H9 (cell line): ENCODE measurements at regions not wholly inside any gene's neighbourhood (a gene's known extent, or its start where the extent isn't known, plus 50 kb on each side); places are given as distances from the start of the nearest gene placed in this dataset.
"Not testable (repeated sequence)": the region's sequence is repeated elsewhere in the genome, so short reads cannot be mapped to it uniquely, and the experiment has no call there.

Experiments used
- DNase-seq: peaks from one replicate; pipeline ENCODE4 v3.0.0-alpha.2; 2017
- H2AFZ ChIP-seq: one replicate; pipeline ENCODE4 v1.6.1; 2013; ENCODE audit warnings: mild to moderate bottlenecking, low read length, control low read depth, moderate library complexity
- H2AK5ac ChIP-seq: 2 replicates; pipeline ENCODE4 v1.6.1; 2013; ENCODE audit warnings: low read length, control low read depth, mixed read lengths; ENCODE audit not compliant: insufficient read length
- H2BK120ac ChIP-seq: one replicate; pipeline ENCODE4 v1.6.1; 2013; ENCODE audit warnings: low read depth, mild to moderate bottlenecking, low read length, control low read depth, inconsistent platforms; ENCODE audit not compliant: poor library complexity, severe bottlenecking
- H2BK12ac ChIP-seq: 2 replicates; pipeline ENCODE4 v1.6.1; 2013; ENCODE audit warnings: low read length, control low read depth, mixed read lengths, low read depth; ENCODE audit not compliant: insufficient read length
- H2BK15ac ChIP-seq: 2 replicates; pipeline ENCODE4 v1.6.1; 2013; ENCODE audit warnings: low read depth, low read length, control low read depth
- H2BK20ac ChIP-seq: one replicate; pipeline ENCODE4 v1.6.1; 2013; ENCODE audit warnings: low read depth, mild to moderate bottlenecking, low read length, control low read depth, inconsistent platforms; ENCODE audit not compliant: poor library complexity, severe bottlenecking
- H2BK5ac ChIP-seq: 2 replicates; pipeline ENCODE4 v1.6.1; 2013; ENCODE audit warnings: low read length, control low read depth, mixed read lengths; ENCODE audit not compliant: insufficient read length
- H3K14ac ChIP-seq: 2 replicates; pipeline ENCODE4 v1.6.1; 2013; ENCODE audit warnings: low read length, control low read depth; ENCODE audit not compliant: insufficient read depth
- H3K18ac ChIP-seq: 2 replicates; pipeline ENCODE4 v1.6.1; 2013; ENCODE audit warnings: low read depth, mild to moderate bottlenecking, mixed read lengths, low read length, control low read depth; ENCODE audit not compliant: insufficient read length
- H3K23ac ChIP-seq: 2 replicates; pipeline ENCODE4 v1.6.1; 2013; ENCODE audit warnings: low read length, control low read depth, mixed read lengths, low read depth; ENCODE audit not compliant: insufficient read length
- H3K23me2 ChIP-seq: 2 replicates; pipeline ENCODE4 v1.6.1; 2013; ENCODE audit warnings: low read depth, mild to moderate bottlenecking, mixed read lengths, low read length, control low read depth; ENCODE audit not compliant: insufficient read length, poor library complexity, severe bottlenecking
- H3K27ac ChIP-seq: 2 replicates; pipeline ENCODE4 v1.5.1; 2013; ENCODE audit warnings: low read length, control low read depth, mixed read lengths, low read depth; ENCODE audit not compliant: insufficient read length
- H3K27me3 ChIP-seq: 2 replicates; pipeline ENCODE4 v1.6.1; 2013; ENCODE audit warnings: low read length, control low read depth, inconsistent platforms; ENCODE audit not compliant: insufficient read depth
- H3K4ac ChIP-seq: 2 replicates; pipeline ENCODE4 v1.6.1; 2013; ENCODE audit warnings: low read depth, mild to moderate bottlenecking, control low read depth, inconsistent platforms, low read length, moderate library complexity
- H3K4me1 ChIP-seq: 2 replicates; pipeline ENCODE4 v1.6.1; 2013; ENCODE audit warnings: low read length, control low read depth, inconsistent platforms; ENCODE audit not compliant: insufficient read depth
- H3K4me2 ChIP-seq: 2 replicates; pipeline ENCODE4 v1.6.1; 2013; ENCODE audit warnings: low read length, control low read depth, mixed read lengths; ENCODE audit not compliant: insufficient read length, insufficient read depth
- H3K56ac ChIP-seq: 2 replicates; pipeline ENCODE4 v1.6.1; 2013; ENCODE audit warnings: low read depth, mild to moderate bottlenecking, mixed read lengths, low read length, control low read depth; ENCODE audit not compliant: insufficient read length
- H3K79me1 ChIP-seq: 2 replicates; pipeline ENCODE4 v1.6.1; 2013; ENCODE audit warnings: low read depth, mild to moderate bottlenecking, moderate library complexity, low read length, control low read depth, inconsistent platforms; ENCODE audit not compliant: insufficient read depth, poor library complexity, severe bottlenecking
- H3K79me2 ChIP-seq: 2 replicates; pipeline ENCODE4 v1.6.1; 2013; ENCODE audit warnings: low read length, control low read depth, inconsistent platforms; ENCODE audit not compliant: insufficient read depth
- H3K9ac ChIP-seq: 2 replicates; pipeline ENCODE4 v1.6.1; 2013; ENCODE audit warnings: low read length, control low read depth, mixed read lengths; ENCODE audit not compliant: insufficient read length; ENCODE audit errors: extremely low read depth
- H3K9me3 ChIP-seq: one replicate; pipeline ENCODE4 v1.6.1; 2013; ENCODE audit warnings: low read depth, low read length, inconsistent platforms; ENCODE audit not compliant: control insufficient read depth
- H3T11ph ChIP-seq: one replicate; pipeline ENCODE4 v1.6.1; 2013; ENCODE audit warnings: mild to moderate bottlenecking, low read length, control low read depth, inconsistent platforms
- H4K20me1 ChIP-seq: one replicate; pipeline ENCODE4 v1.6.1; 2013; ENCODE audit not compliant: control insufficient read depth, insufficient read length, insufficient read depth
- H4K5ac ChIP-seq: 2 replicates; pipeline ENCODE4 v1.6.1; 2013; ENCODE audit warnings: low read depth, mild to moderate bottlenecking, mixed read lengths, low read length, control low read depth; ENCODE audit not compliant: insufficient read length
- H4K8ac ChIP-seq: replicated peaks from 2 replicates; pipeline ENCODE4 v1.6.1; 2013; ENCODE audit warnings: low read length, control low read depth, mixed read lengths, low read depth; ENCODE audit not compliant: insufficient read length
- H4K91ac ChIP-seq: 2 replicates; pipeline ENCODE4 v1.6.1; 2013; ENCODE audit warnings: low read depth, mild to moderate bottlenecking, moderate library complexity, mixed read lengths, low read length, control low read depth; ENCODE audit not compliant: insufficient read length
- H3K27ac Mint-ChIP-seq, 3 experiments: 2 replicates in 2 of 3; 3 replicates in 1 of 3; pipeline ENCODE4 v1.8.0; 2020 to 2021; ENCODE audit warnings: mixed read lengths in 3 of 3, mild to moderate bottlenecking in 1 of 3, moderate library complexity in 1 of 3
- H3K27me3 Mint-ChIP-seq: 2 replicates; pipeline ENCODE4 v1.8.0; 2021; ENCODE audit warnings: low read depth, mild to moderate bottlenecking, moderate library complexity, mixed read lengths
- H3K36me3 Mint-ChIP-seq, 3 experiments: 2 replicates in 2 of 3; 3 replicates in 1 of 3; pipeline ENCODE4 v1.8.0; 2020 to 2021; ENCODE audit warnings: low read depth in 3 of 3, mixed read lengths in 3 of 3; ENCODE audit not compliant: insufficient read depth in 1 of 3
- H3K4me1 Mint-ChIP-seq, 2 experiments: 2 replicates each; pipeline ENCODE4 v1.8.0; 2020; ENCODE audit warnings: mixed read lengths in 2 of 2
- H3K4me3 Mint-ChIP-seq, 2 experiments: 2 replicates in 1 of 2; 3 replicates in 1 of 2; pipeline ENCODE4 v1.8.0; 2020 to 2021; ENCODE audit warnings: mild to moderate bottlenecking in 2 of 2, mixed read lengths in 2 of 2, moderate library complexity in 1 of 2
- H3K9me3 Mint-ChIP-seq, 2 experiments: 2 replicates in 1 of 2; 3 replicates in 1 of 2; pipeline ENCODE4 v1.8.0; 2020; ENCODE audit warnings: mild to moderate bottlenecking in 2 of 2, mixed read lengths in 2 of 2, moderate library complexity in 1 of 2
- CTCF ChIP-seq: fragments of 200-600 bp; sonication (generic); conservative IDR thresholded peaks from 3 replicates; pipeline ENCODE4 v1.8.0; 2021; ENCODE audit warnings: antibody characterized with exemption, mild to moderate bottlenecking
- WGBS: extraction: QIAGEN DNeasy Blood & Tissue Kit; methylation state at CpG from one replicate; pipeline ENCODE4 v1.1.7; 2013; ENCODE audit warnings: missing lambda C conversion rate, low lambda C conversion rate, mixed read lengths; ENCODE audit not compliant: insufficient read length; ENCODE audit errors: extremely low coverage; 5-methylcytosine and 5-hydroxymethylcytosine counted together

GRCh38 chr1:83418558-83418957, 580.4 kb downstream of the TTLL7 start:
- H3K27ac ChIP-seq = no peak overlapping the region
- H4K20me1 ChIP-seq = no peaks in the 10 kb centered on the region
- no CpG with 5 or more reads among the region's 1 CpG for WGBS
- DNase-seq = no peak
- no peak overlapping the region for H2BK5ac ChIP-seq
- no peak overlapping the region for H2BK20ac ChIP-seq
- no peaks in the 10 kb centered on the region for H3K79me1 ChIP-seq
- no peak overlapping the region for H2BK15ac ChIP-seq
- no peak overlapping the region for H2AK5ac ChIP-seq
- H3K9ac ChIP-seq = no peak overlapping the region
- no peaks in the 10 kb centered on the region for H3K9me3 ChIP-seq
- Mint-ChIP-seq H3K36me3 (no peaks in the 10 kb centered on the region; a peak in 2 of 7 replicates), H3K4me3 (no peak overlapping the region), H3K4me1 (peaks cover 5 to 9% of the 10 kb centered on the region in 2 experiments), H3K27me3 (no peaks in the 10 kb centered on the region), H3K9me3 (no peaks in the 10 kb centered on the region), H3K27ac (no peak overlapping the region)
- H3K4me2 ChIP-seq = no peak overlapping the region
- no peak overlapping the region for H4K8ac ChIP-seq
- H2BK120ac ChIP-seq = no peak overlapping the region
- no peaks in the 10 kb centered on the region for H3K27me3 ChIP-seq
- H4K91ac ChIP-seq = no peak overlapping the region
- H4K5ac ChIP-seq = no peak overlapping the region
- H3K23me2 ChIP-seq = no peaks in the 10 kb centered on the region
- H3K14ac ChIP-seq = no peak overlapping the region
- H3K18ac ChIP-seq = no peak overlapping the region
- H3K4ac ChIP-seq = no peak overlapping the region
- no peak overlapping the region for H2AFZ ChIP-seq
- H3K23ac ChIP-seq = no peak overlapping the region
- no peaks in the 10 kb centered on the region for H3K79me2 ChIP-seq
- no peak overlapping the region for H3T11ph ChIP-seq
- H3K4me1 ChIP-seq = no peaks in the 10 kb centered on the region
- H3K56ac ChIP-seq = no peak overlapping the region
- no peak overlapping the region for H2BK12ac ChIP-seq
- no peak for TF ChIP-seq CTCF

- H3K9me3 ChIP-seq, DNase-seq, H4K20me1 ChIP-seq, H3K4me2 ChIP-seq, H3K4ac ChIP-seq, H3K79me2 ChIP-seq, H3K27ac ChIP-seq, H2BK20ac ChIP-seq, H3T11ph ChIP-seq, H3K9me3 Mint-ChIP-seq, H2BK15ac ChIP-seq, H4K8ac ChIP-seq, H3K23me2 ChIP-seq, H3K9ac ChIP-seq, H4K5ac ChIP-seq, H3K14ac ChIP-seq, H2AK5ac ChIP-seq, H3K27ac Mint-ChIP-seq, H3K27me3 ChIP-seq, H3K18ac ChIP-seq, H3K23ac ChIP-seq, H2BK5ac ChIP-seq, H2BK120ac ChIP-seq, H3K4me3 Mint-ChIP-seq, H3K56ac ChIP-seq, H2AFZ ChIP-seq, H3K79me1 ChIP-seq, H3K4me1 ChIP-seq, H3K27me3 Mint-ChIP-seq, H3K36me3 Mint-ChIP-seq, H3K4me1 Mint-ChIP-seq, H4K91ac ChIP-seq, H2BK12ac ChIP-seq: not testable (repeated sequence)
- no CpG with 5 or more reads among the region's 6 CpGs for WGBS
Observed at GRCh38 chr1:83413839-83414107, 585.2 kb downstream of the TTLL7 start.
